ENCODE measurements at regions not wholly inside any gene's neighbourhood (a gene's known extent, or its start where the extent isn't known, plus 50 kb on each side); places are given as distances from the start of the nearest gene placed in this dataset.

DNA sequence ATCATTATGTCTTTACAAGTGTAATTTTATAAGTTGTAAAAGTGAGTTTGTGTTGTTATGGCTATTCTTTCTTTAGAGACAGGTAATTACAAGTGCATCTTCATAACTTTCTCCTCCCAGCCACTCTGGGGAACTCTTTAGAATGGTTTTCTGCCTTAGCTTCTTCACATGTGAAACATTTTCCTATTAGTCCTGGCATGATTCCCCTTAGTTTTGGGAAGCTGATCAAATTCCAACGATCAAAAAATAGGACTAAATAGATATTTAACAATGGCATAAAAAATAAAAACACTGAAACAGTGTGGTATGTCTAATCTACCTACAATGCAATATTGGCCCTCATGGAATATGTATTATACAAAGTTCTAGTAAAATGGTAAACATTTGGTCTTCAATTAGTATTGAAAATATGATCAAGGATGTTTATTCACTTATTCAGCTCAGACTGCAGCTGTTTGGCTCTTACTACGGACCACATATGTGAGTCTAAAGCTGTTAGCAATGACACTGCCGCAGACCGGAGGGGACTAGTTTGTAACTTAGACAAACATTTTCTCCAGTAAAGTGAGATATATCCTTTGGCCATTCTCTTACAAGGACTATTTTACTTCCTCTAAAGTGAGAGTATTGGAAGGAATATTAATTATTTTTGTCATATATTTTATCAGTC lies 890.8 kb upstream of the USP15 start:
- no peak overlapping the region for H3K27ac ChIP-seq
- no peaks in the 10 kb centered on the region for H3K9me3 ChIP-seq (ENCODE audit: control insufficient read depth, low read length)
- no peak overlapping the region for H3K4me2 ChIP-seq (ENCODE audit: low read length)
- H3K79me2 ChIP-seq = no peaks in the 10 kb centered on the region
- TF ChIP-seq, protein P1, sequence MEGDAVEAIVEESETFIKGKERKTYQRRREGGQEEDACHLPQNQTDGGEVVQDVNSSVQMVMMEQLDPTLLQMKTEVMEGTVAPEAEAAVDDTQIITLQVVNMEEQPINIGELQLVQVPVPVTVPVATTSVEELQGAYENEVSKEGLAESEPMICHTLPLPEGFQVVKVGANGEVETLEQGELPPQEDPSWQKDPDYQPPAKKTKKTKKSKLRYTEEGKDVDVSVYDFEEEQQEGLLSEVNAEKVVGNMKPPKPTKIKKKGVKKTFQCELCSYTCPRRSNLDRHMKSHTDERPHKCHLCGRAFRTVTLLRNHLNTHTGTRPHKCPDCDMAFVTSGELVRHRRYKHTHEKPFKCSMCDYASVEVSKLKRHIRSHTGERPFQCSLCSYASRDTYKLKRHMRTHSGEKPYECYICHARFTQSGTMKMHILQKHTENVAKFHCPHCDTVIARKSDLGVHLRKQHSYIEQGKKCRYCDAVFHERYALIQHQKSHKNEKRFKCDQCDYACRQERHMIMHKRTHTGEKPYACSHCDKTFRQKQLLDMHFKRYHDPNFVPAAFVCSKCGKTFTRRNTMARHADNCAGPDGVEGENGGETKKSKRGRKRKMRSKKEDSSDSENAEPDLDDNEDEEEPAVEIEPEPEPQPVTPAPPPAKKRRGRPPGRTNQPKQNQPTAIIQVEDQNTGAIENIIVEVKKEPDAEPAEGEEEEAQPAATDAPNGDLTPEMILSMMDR (IDR thresholded peaks at IDR 0.05) = no peak
- no peak overlapping the region for H3K4me3 ChIP-seq (ENCODE audit: low read depth, low read length)
- H3K4me1 ChIP-seq = no peaks in the 10 kb centered on the region
- no peaks in the 10 kb centered on the region for H3K27me3 ChIP-seq (ENCODE audit: control insufficient read depth, insufficient read depth, low read length)
- no peak overlapping the region for H2AFZ ChIP-seq
- no peaks in the 10 kb centered on the region for H3K36me3 ChIP-seq (ENCODE audit: control insufficient read depth, insufficient read depth, low read length)
- H3K9ac ChIP-seq = no peak overlapping the region

DNA sequence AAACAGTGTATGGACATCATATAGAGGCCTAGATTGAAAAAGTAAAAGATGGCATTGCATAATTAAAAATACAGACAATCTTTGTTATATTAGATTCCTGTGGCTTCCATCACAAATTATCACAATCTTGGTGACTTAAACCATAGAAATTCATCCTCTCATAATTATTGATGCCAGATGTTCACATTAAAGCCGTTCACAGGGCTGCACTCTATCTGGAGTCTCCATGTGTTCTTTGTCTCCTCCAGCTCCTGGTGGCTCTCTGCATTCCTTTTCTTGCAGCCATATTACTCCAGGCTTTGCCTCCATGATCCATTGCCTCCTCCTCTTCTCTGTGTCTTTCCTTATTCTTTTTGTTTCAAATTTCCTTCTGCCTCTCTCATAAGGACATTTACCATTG lies 875.7 kb upstream of the USP15 start:
- Histone ChIP-seq H3K9me3 (ENCODE audit: control insufficient read depth, low read length) (no peaks in the 10 kb centered on the region), H3K27ac (no peak overlapping the region), H3K4me2 (ENCODE audit: low read length) (no peak overlapping the region), H3K27me3 (ENCODE audit: control insufficient read depth, insufficient read depth, low read length) (no peaks in the 10 kb centered on the region), H3K4me3 (ENCODE audit: low read depth, low read length) (no peak overlapping the region), H3K36me3 (ENCODE audit: control insufficient read depth, insufficient read depth, low read length) (no peaks in the 10 kb centered on the region), H3K9ac (no peak overlapping the region), H2AFZ (no peak overlapping the region), H3K4me1 (no peaks in the 10 kb centered on the region), H3K79me2 (no peaks in the 10 kb centered on the region)
- TF ChIP-seq, protein P1 (IDR thresholded peaks at IDR 0.05) = no peak

DNA sequence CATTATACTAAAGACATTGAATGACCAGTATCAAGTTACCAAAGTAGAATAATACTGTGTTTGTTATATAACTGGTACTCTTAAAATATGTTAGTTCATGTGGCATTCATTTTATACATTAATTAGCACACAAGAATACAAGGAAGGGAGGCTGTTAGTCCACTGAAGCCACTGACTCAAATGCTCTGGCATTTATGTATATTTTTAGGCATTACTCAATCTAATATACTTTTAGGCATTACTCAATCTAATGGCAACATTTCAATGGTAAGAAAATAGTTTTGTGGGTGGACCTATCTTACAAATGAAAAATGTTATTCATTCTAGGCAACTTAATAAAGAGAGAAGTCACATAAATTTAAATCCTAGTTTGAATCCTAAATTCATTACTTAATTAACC lies 874.4 kb upstream of the USP15 start:
- Histone ChIP-seq H2AFZ (no peak overlapping the region), H3K27me3 (ENCODE audit: control insufficient read depth, insufficient read depth, low read length) (no peaks in the 10 kb centered on the region), H3K4me3 (ENCODE audit: low read depth, low read length) (no peak overlapping the region), H3K9me3 (ENCODE audit: control insufficient read depth, low read length) (no peaks in the 10 kb centered on the region), H3K4me1 (no peaks in the 10 kb centered on the region), H3K4me2 (ENCODE audit: low read length) (no peak overlapping the region), H3K27ac (no peak overlapping the region), H3K79me2 (no peaks in the 10 kb centered on the region), H3K36me3 (ENCODE audit: control insufficient read depth, insufficient read depth, low read length) (no peaks in the 10 kb centered on the region), H3K9ac (no peak overlapping the region)
- TF ChIP-seq, protein P1 (IDR thresholded peaks at IDR 0.05) = no peak

DNA sequence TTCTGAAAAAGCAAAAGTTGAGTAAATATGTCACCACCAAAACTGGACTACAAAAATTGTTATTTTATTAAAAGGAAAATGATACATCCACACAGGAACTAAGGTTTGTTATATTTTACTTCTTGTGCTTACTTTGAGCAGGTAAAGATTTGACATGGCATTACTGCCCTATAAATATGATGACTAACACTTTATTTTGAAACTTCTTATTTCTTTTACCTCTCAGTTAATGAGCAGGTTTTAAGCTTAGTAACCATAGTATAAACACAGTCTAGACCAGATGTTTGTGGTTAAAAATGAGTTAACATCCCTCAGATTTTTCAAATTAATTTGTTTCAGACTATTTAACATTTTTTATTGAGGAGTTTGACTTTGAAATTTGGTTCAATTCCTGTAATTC lies 862.5 kb upstream of the USP15 start:
- Histone ChIP-seq H3K36me3 (ENCODE audit: control insufficient read depth, insufficient read depth, low read length) (no peaks in the 10 kb centered on the region), H2AFZ (no peak overlapping the region), H3K4me2 (ENCODE audit: low read length) (no peak overlapping the region), H3K9ac (no peak overlapping the region), H3K4me1 (no peaks in the 10 kb centered on the region), H3K27me3 (ENCODE audit: control insufficient read depth, insufficient read depth, low read length) (no peaks in the 10 kb centered on the region), H3K79me2 (no peaks in the 10 kb centered on the region), H3K27ac (no peak overlapping the region), H3K4me3 (ENCODE audit: low read depth, low read length) (no peak overlapping the region), H3K9me3 (ENCODE audit: control insufficient read depth, low read length) (no peaks in the 10 kb centered on the region)
- TF ChIP-seq, protein P1 (IDR thresholded peaks at IDR 0.05) = no peak

DNA sequence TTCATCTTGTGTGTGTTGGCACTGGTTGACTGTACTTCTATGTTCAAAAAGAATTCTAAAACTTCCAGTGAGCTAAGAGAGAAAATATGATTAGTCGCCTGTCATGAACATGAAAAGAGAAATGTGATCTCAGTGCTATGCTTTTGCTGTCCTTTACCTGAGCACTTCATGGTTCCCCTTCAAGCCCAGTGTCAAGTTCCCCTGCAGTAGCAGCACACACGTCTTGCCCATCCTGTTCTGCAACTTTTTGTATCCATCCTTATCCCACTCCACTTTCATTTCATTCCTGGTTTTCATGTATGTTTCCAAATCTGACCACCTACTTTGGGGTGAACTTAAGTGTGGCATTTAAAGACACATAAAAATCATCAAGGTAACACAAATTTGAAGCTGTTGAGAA lies 848.0 kb upstream of the USP15 start:
- TF ChIP-seq, protein P1 (IDR thresholded peaks at IDR 0.05) = no peak
- no peaks in the 10 kb centered on the region for H3K9me3 ChIP-seq (ENCODE audit: control insufficient read depth, low read length)
- no peak overlapping the region for H3K9ac ChIP-seq
- H3K79me2 ChIP-seq = no peaks in the 10 kb centered on the region
- no peaks in the 10 kb centered on the region for H3K36me3 ChIP-seq (ENCODE audit: control insufficient read depth, insufficient read depth, low read length)
- H2AFZ ChIP-seq = no peak overlapping the region
- no peak overlapping the region for H3K4me2 ChIP-seq (ENCODE audit: low read length)
- H3K27ac ChIP-seq = no peak overlapping the region
- H3K4me1 ChIP-seq = no peaks in the 10 kb centered on the region
- H3K27me3 ChIP-seq (ENCODE audit: control insufficient read depth, insufficient read depth, low read length) = no peaks in the 10 kb centered on the region
- no peak overlapping the region for H3K4me3 ChIP-seq (ENCODE audit: low read depth, low read length)
